A673 (cell line): ENCODE measurements at regions not wholly inside any gene's neighbourhood (a gene's known extent, or its start where the extent isn't known, plus 50 kb on each side); places are given as distances from the start of the nearest gene placed in this dataset.
"Not testable (repeated sequence)": the region's sequence is repeated elsewhere in the genome, so short reads cannot be mapped to it uniquely, and the experiment has no call there.

ENCODE experiments used
- EZH2 ChIP-seq: fragments of 200-600 bp; sonication (generic); IDR thresholded peaks from 2 replicates; pipeline ENCODE4 v1.6.1; 2017; ENCODE audit warnings: borderline replicate concordance, low read depth, mild to moderate bottlenecking, mixed read lengths, antibody characterized with exemption, low read length; ENCODE audit not compliant: poor library complexity, severe bottlenecking
- TF ChIP-seq, protein P1 (sequence below): fragments of 300-800, 200-600 bp; sonication (generic); conservative IDR thresholded peaks from 2 replicates; pipeline ENCODE4 v1.5.1; 2017; ENCODE audit warnings: low read depth, mild to moderate bottlenecking, antibody characterized with exemption, low read length, moderate library complexity, mixed read lengths

DNA sequence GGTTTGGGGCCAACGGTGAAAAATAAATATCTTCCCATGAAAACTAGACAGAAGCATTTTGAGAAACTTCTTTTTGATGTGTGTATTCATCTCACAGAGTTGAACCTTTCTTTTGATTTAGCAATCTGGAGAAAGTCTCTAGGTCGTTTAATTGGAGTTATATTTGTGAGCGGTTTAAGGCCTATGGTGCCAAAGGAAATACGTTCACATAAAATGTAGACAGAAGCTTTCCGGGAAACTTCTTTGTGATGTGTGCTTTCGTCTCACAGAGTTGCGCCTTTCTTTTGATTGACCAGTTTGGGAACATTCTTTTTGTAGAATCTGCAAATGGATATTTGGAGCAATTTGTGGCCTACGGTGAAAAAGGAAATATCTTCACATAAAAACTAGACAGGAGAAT lies 3028.8 kb downstream of the TUBA3C start:
- TF ChIP-seq, protein P1, sequence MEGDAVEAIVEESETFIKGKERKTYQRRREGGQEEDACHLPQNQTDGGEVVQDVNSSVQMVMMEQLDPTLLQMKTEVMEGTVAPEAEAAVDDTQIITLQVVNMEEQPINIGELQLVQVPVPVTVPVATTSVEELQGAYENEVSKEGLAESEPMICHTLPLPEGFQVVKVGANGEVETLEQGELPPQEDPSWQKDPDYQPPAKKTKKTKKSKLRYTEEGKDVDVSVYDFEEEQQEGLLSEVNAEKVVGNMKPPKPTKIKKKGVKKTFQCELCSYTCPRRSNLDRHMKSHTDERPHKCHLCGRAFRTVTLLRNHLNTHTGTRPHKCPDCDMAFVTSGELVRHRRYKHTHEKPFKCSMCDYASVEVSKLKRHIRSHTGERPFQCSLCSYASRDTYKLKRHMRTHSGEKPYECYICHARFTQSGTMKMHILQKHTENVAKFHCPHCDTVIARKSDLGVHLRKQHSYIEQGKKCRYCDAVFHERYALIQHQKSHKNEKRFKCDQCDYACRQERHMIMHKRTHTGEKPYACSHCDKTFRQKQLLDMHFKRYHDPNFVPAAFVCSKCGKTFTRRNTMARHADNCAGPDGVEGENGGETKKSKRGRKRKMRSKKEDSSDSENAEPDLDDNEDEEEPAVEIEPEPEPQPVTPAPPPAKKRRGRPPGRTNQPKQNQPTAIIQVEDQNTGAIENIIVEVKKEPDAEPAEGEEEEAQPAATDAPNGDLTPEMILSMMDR = not testable (repeated sequence)
- not testable (repeated sequence) for TF ChIP-seq EZH2
